ENCODE measurements at regions not wholly inside any gene's neighbourhood (a gene's known extent, or its start where the extent isn't known, plus 50 kb on each side); places are given as distances from the start of the nearest gene placed in this dataset.
A peak's percentile ranks its signal among the peaks of the same experiment; 100 is the strongest.

- no peak for DNase-seq
- in situ Hi-C loops (cut with MboI; ENCODE audit: low pct_unique_long_range_greater_than_20kb, low sequenced_read_pairs) = no loop called here
Measured at GRCh38 chr15:70400766-70401541, 303.2 kb upstream of the TLE3 start.

- no peak for DNase-seq
Measured at GRCh38 chr15:70399204-70399603, 301.5 kb upstream of the TLE3 start.

DNA sequence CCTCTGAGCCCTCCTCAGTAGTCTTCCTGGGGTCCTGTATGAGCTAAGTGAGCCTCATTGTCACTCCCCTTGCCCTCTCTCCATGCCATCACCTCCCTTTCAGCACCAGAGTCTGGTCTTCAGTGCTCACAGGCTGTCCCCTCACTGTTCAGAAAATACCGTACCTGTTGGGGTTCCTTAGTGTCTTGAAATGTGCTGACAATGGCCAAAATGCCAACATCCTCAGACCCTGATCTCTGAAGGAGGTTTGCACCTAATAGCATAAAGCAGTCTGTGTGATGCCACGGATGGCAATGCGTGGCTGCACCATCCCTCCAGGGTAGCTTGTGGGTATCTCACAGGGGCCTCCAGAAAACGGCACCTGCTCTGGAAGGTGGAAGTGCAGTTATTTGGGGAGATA, 301.0 kb upstream of the TLE3 start:
- no peak for DNase-seq
- in situ Hi-C loops (cut with MboI; ENCODE audit: low pct_unique_long_range_greater_than_20kb, low sequenced_read_pairs) = no loop called here

More at GRCh38 chr15:70399204-70399603, 301.5 kb upstream of the TLE3 start:
- in situ Hi-C loops (cut with MboI; ENCODE audit: low pct_unique_long_range_greater_than_20kb, low sequenced_read_pairs) = no loop called here

DNA sequence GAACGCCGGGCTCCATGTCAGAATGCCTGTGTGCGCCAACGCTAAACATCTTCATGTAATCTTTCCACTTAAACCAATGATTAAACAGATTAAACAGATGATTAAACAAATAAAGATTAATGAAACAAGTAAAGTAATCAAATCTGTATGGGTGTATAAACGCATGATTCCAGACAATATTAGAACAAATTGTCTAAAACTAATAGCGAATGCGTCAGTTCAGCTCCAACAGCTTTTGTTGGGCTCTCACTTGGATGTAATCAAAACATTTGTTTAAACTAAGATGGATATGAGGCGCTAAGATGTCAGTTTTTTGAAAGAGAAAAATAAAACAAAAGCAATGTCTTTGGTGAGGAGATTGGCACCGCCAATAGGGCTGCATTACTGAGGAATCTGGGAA, 299.1 kb upstream of the TLE3 start:
- no peak for DNase-seq
- in situ Hi-C loops (cut with MboI; ENCODE audit: low pct_unique_long_range_greater_than_20kb, low sequenced_read_pairs) = no loop called here

DNA sequence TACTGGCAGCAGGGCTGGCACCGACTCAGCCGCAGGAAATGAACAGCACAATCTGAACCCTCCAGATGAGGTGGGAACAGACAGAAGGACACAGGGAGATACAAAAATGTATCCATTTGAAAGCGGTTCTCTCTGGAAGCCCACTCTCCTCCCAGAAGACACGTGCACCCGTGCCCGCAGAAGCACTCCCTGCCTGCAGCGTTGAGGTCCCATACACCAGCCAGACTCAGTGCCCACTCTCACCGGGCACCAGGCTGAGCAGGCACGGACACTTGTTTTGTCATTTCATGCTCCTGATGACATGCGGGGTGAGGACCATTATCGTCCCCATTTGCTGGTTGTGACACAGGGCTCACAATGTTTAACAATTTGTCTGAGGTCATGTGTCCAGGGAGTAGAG, 297.4 kb upstream of the TLE3 start:
- DNase-seq = no peak
- in situ Hi-C loops (cut with MboI; ENCODE audit: low pct_unique_long_range_greater_than_20kb, low sequenced_read_pairs) = no loop called here

- in situ Hi-C loops (cut with MboI; ENCODE audit: low pct_unique_long_range_greater_than_20kb, low sequenced_read_pairs) = no loop called here
- no peak for DNase-seq
Measured at GRCh38 chr15:70390723-70391122, 293.0 kb upstream of the TLE3 start.

DNA sequence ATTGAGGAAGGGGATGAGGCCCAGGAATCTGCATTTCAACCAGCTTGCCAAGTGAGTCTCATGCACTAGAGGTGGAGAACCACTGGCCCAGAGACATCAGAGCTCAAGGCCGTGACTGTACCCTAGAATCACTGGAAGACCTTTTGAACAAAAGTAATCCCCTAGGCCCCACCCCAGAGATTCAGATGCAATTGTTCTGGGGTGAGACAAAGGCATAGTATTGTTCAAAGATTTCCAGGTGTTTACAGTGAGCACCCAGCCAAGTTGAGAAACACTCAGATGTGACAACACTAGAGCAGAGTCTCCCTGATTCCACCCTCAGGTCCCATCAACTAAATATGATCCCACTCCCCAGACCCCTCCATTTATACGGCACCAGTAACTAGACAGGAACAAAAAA, 290.3 kb upstream of the TLE3 start:
- DNase-seq = no peak
- in situ Hi-C loops (cut with MboI; ENCODE audit: low pct_unique_long_range_greater_than_20kb, low sequenced_read_pairs) = no loop called here

GRCh38 chr15:70387081-70387480, 289.4 kb upstream of the TLE3 start:
- in situ Hi-C loops (cut with MboI; ENCODE audit: low pct_unique_long_range_greater_than_20kb, low sequenced_read_pairs) = no loop called here
- DNase-seq = no peak

DNA sequence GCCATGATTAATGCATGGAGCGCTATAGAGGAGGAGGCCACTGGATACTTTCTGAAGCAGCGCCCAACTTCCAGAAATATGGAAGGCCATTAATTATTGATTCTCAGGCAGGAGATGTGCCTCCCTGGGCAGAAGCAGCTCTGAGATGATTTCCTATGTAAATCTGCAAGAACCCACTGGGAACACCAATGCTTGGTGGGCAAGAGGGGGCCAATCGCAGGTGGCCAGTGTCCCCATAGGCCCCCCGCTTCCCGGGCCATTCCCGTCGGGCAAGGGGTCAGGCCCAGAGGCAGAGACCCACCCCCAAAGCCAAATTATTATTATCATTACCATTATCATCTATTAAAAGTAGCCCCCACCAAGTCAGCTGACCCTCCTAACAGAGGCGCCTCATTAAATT, 288.0 kb upstream of the TLE3 start:
- no peak for DNase-seq
- in situ Hi-C loops (cut with MboI; ENCODE audit: low pct_unique_long_range_greater_than_20kb, low sequenced_read_pairs) = no loop called here

DNA sequence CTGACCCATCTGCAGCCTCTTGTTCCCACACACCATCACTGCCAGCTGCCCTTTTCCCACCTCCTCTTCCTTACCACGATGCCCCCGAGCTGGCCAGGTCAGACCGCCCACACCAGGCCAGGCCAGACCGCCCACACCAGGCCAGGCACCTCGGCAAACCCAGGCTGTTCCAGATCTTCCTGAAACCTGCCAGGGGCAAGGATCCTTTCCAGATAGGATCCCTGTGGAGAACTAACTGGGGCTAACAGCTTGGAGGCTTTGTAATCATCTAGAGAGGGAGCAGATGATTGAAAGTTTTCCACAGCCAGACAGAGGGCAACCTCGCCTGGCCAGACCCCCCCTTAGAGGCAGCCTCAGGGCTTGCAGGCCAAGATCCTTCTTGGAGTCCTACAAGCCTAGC, 287.3 kb upstream of the TLE3 start:
- no peak for DNase-seq
- in situ Hi-C loops (cut with MboI; ENCODE audit: low pct_unique_long_range_greater_than_20kb, low sequenced_read_pairs) = no loop called here

GRCh38 chr15:70383856-70384255, 286.1 kb upstream of the TLE3 start:
- DNase-seq = no peak
- in situ Hi-C loops (cut with MboI; ENCODE audit: low pct_unique_long_range_greater_than_20kb, low sequenced_read_pairs) = no loop called here

- DNase-seq = no peak
- in situ Hi-C loops (cut with MboI; ENCODE audit: low pct_unique_long_range_greater_than_20kb, low sequenced_read_pairs) = no loop called here
Measured at GRCh38 chr15:70382762-70383458, 285.2 kb upstream of the TLE3 start.

DNA sequence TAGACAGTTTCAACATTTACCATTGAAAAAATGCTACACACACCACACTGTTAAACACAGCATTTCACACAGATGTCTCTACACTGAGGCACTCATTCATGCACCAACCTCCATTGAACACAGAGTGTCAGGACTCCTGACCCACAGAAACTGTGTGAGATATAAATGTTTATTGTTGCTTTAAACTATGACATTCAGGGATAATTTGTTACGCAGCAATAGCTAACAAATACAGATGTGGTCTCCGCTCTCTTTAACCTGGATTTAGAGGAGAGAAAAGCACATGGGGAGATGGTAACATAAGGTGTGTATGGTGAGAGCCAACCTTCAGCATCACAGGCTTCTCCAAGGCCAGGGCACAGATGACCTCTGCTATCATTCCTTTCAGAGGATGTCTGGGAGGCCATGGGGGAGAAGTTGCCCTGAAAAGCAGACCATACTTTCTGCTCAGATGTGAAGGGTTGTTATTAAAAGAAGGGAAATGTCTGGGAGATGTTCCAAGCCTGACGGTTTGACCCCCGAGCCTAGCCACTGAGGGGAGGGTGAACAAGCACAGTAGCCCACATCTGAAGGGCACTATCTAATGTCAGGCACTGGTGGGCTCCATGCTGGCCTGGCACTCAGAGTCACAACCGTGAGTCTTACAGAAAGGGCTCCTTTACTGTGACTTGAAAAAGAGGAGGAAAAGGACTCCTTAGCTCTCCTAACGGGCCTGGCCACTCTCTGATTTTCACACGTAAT, 284.5 kb upstream of the TLE3 start:
- in situ Hi-C loops (cut with MboI; ENCODE audit: low pct_unique_long_range_greater_than_20kb, low sequenced_read_pairs) = no loop called here

GRCh38 chr15:70379938-70380883, 282.5 kb upstream of the TLE3 start:
- in situ Hi-C loops (cut with MboI; ENCODE audit: low pct_unique_long_range_greater_than_20kb, low sequenced_read_pairs) = no loop called here
- DNase-seq = no peak

More for the DNA sequence above, 284.5 kb upstream of the TLE3 start:
- no peak for DNase-seq

GRCh38 chr15:70379134-70379533, 281.4 kb upstream of the TLE3 start:
- no peak for DNase-seq
- in situ Hi-C loops (cut with MboI; ENCODE audit: low pct_unique_long_range_greater_than_20kb, low sequenced_read_pairs) = no loop called here

DNA sequence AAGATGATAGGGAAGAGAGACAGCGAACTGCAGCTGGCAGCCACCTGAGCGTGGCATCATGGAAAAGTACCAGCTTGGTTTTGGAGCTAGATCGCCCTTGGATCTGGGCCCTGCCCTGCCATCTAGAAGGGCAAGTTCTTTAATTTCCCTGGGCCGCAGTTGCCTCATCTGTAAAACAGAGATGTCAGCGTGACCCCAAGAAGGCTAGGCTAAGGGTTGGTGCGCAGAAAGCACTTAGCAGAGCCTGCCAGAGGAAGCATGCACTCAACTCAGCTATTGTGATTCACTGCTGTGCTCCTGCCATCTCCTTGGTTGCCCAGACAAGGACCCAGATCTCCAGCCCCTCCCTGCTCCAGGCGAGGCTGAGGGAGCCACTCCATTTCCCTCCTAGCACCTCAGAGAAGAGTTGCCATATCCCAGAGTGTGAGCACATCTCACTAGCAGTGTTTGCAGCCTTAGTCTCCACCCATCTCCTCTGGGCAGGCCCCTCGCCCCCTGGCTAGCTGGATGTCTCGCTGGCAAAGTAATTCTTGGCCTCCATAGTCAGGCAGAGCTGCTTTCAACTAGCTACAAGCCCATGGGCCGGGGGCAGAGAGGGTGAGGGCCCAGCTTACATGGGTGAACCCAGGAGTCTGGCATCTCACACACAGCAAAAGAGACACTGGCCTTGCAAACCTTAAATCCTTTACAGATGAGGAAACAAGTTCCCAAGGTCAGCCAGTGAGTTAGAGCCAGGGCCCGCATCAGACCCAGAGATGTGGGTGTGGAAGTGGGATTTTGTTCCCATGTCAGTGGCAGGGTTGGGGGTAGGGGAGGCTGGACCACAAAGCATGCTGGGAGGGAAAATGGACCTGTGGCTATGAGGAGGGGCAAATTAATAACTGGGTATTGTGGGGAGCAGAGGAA, 280.7 kb upstream of the TLE3 start:
- in situ Hi-C loops (cut with MboI; ENCODE audit: low pct_unique_long_range_greater_than_20kb, low sequenced_read_pairs) = no loop called here
- no peak for DNase-seq

- in situ Hi-C loops (cut with MboI; ENCODE audit: low pct_unique_long_range_greater_than_20kb, low sequenced_read_pairs) = no loop called here
- DNase-seq = peak; percentile 70
Measured at GRCh38 chr15:70376929-70377691, 279.4 kb upstream of the TLE3 start.

Measured in KBM-7 (cell line).